ENCODE measurements at regions not wholly inside any gene's neighbourhood (a gene's known extent, or its start where the extent isn't known, plus 50 kb on each side); places are given as distances from the start of the nearest gene placed in this dataset.

DNA sequence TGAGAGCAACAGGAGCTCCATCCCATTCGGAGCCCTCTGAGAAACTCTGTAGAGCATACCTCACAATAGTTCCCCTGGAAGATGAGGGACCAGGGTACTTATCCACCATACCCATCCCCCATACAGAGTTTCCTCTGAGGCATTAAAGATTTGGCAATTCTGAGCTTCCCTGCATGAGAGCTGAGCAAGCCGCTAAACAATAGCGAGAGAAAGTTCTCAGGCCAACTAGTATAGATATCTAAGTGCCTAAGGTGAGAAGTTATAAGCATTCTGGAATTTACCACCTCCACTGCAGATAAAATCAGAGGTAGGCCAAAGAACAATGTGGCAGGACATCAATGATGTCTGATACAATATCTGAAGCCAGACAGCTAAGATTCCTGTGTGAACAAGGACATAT is 129.1 kb upstream of the MBNL1 start:
- Histone ChIP-seq H3K27ac (ENCODE audit: low read length in 2 of 2) (no peak overlapping the region), H3K9ac (ENCODE audit: low read length) (no peak overlapping the region), H3K36me3 (replicated peaks in 1 of 2; ENCODE audit: control extremely low read depth in 1 of 2, control insufficient read depth in 1 of 2, extremely low read depth in 1 of 2, insufficient read depth in 2 of 2, low read length in 1 of 2) (no peaks in the 10 kb centered on the region), H3K4me1 (ENCODE audit: control insufficient read depth in 2 of 2, insufficient read depth in 2 of 2, low read length in 2 of 2) (no peaks in the 10 kb centered on the region), H3K79me2 (ENCODE audit: control insufficient read depth, insufficient read depth, low read length) (no peaks in the 10 kb centered on the region), H3K9me3 (ENCODE audit: control extremely low read depth in 1 of 3, control insufficient read depth in 2 of 3, insufficient read depth in 1 of 3, low read length in 2 of 3) (peaks cover 0 to 4% (median 3%) of the 10 kb centered on the region in 3 donors), H3K4me2 (replicated peaks; ENCODE audit: low read depth, low read length, poor library complexity, severe bottlenecking) (no peak overlapping the region), H3K4me3 (ENCODE audit: control extremely low read depth in 1 of 5, extremely low read depth in 1 of 5, insufficient read depth in 1 of 5, low read depth in 2 of 5, low read length in 4 of 5) (no peak overlapping the region), H4K20me1 (ENCODE audit: control insufficient read depth, insufficient read depth, low read length, poor library complexity, severe bottlenecking) (no peaks in the 10 kb centered on the region), H2AFZ (ENCODE audit: insufficient read depth, low read depth, low read length, poor library complexity, severe bottlenecking) (no peak overlapping the region), H3K27me3 (replicated peaks in 1 of 4; ENCODE audit: control extremely low read depth in 1 of 4, control insufficient read depth in 3 of 4, insufficient read depth in 4 of 4, low read length in 3 of 4) (no peaks in the 10 kb centered on the region)
- H3K4me3 Mint-ChIP-seq = no peak overlapping the region
- no peak overlapping the region for H3K27ac Mint-ChIP-seq
- ChIA-PET POLR2A (no interaction called here), CTCF (no interaction called here)
- DNase-seq = no peak
- intact Hi-C loops (cut with micrococcal nuclease) = no loop called here
- no peaks in the 10 kb centered on the region for H3K27me3 Mint-ChIP-seq
- 100% methylated on average over 1 of the region's 3 CpGs for WGBS (ENCODE audit: insufficient coverage)
- TF ChIP-seq CTCF (IDR thresholded peaks at IDR 0.05) (no peak), EZH2 (IDR thresholded peaks at IDR 0.05; ENCODE audit: borderline replicate concordance, insufficient read depth, low read depth, low read length, poor library complexity, severe bottlenecking) (no peak)
- no peak for ATAC-seq (ENCODE audit: low read depth)
- no peaks in the 10 kb centered on the region for H3K9me3 Mint-ChIP-seq (ENCODE audit: insufficient read depth)
- no peaks in the 10 kb centered on the region for H3K4me1 Mint-ChIP-seq

- TF ChIP-seq EZH2 (IDR thresholded peaks at IDR 0.05; ENCODE audit: borderline replicate concordance, insufficient read depth, low read depth, low read length, poor library complexity, severe bottlenecking) (no peak), CTCF (IDR thresholded peaks at IDR 0.05) (no peak)
- no peak overlapping the region for H2AFZ ChIP-seq (ENCODE audit: insufficient read depth, low read depth, low read length, poor library complexity, severe bottlenecking)
- ChIA-PET CTCF (interaction anchor here (0.9 kb wide), 1 partner anchor 36 kb away, joined by 3 read pairs; no protein-coding TSS in a partner anchor), POLR2A (no interaction called here)
- no peaks in the 10 kb centered on the region for H4K20me1 ChIP-seq (ENCODE audit: control insufficient read depth, insufficient read depth, low read length, poor library complexity, severe bottlenecking)
- no peaks in the 10 kb centered on the region for H3K4me1 ChIP-seq (ENCODE audit: control insufficient read depth in 2 of 2, insufficient read depth in 2 of 2, low read length in 2 of 2)
- no peaks in the 10 kb centered on the region for H3K27me3 Mint-ChIP-seq
- no peak overlapping the region for H3K27ac Mint-ChIP-seq
- H3K4me3 ChIP-seq (ENCODE audit: control extremely low read depth in 1 of 5, extremely low read depth in 1 of 5, insufficient read depth in 1 of 5, low read depth in 2 of 5, low read length in 4 of 5) = no peak overlapping the region
- DNase-seq (no peak), ATAC-seq (ENCODE audit: low read depth) (no peak)
- WGBS (ENCODE audit: insufficient coverage) = no CpG with 5 or more reads among the region's 2 CpGs
- no peak overlapping the region for H3K9ac ChIP-seq (ENCODE audit: low read length)
- no peak overlapping the region for H3K4me3 Mint-ChIP-seq
- H3K27ac ChIP-seq (ENCODE audit: low read length in 2 of 2) = no peak overlapping the region
- no peak overlapping the region for H3K4me2 ChIP-seq (replicated peaks; ENCODE audit: low read depth, low read length, poor library complexity, severe bottlenecking)
- no peaks in the 10 kb centered on the region for H3K79me2 ChIP-seq (ENCODE audit: control insufficient read depth, insufficient read depth, low read length)
- no peaks in the 10 kb centered on the region for H3K36me3 ChIP-seq (replicated peaks in 1 of 2; ENCODE audit: control extremely low read depth in 1 of 2, control insufficient read depth in 1 of 2, extremely low read depth in 1 of 2, insufficient read depth in 2 of 2, low read length in 1 of 2)
- intact Hi-C loops (cut with micrococcal nuclease) = no loop called here
- no peaks in the 10 kb centered on the region for H3K27me3 ChIP-seq (replicated peaks in 1 of 4; ENCODE audit: control extremely low read depth in 1 of 4, control insufficient read depth in 3 of 4, insufficient read depth in 4 of 4, low read length in 3 of 4)
- H3K9me3 Mint-ChIP-seq (ENCODE audit: insufficient read depth) = no peaks in the 10 kb centered on the region
- H3K9me3 ChIP-seq (ENCODE audit: control extremely low read depth in 1 of 3, control insufficient read depth in 2 of 3, insufficient read depth in 1 of 3, low read length in 2 of 3) = no peaks in the 10 kb centered on the region
- no peaks in the 10 kb centered on the region for H3K4me1 Mint-ChIP-seq
These were observed 122.3 kb upstream of the MBNL1 start for GRCh38 chr3:152146461-152146860.

All from B cell (primary cell).